HepG2 (cell line): ENCODE measurements at regions not wholly inside any gene's neighbourhood (a gene's known extent, or its start where the extent isn't known, plus 50 kb on each side); places are given as distances from the start of the nearest gene placed in this dataset.

Source experiments
- ATAC-seq: fragments of 200-7000 bp; cut with Tn5 transposase; 3 replicates; pipeline ENCODE4 v1.9.1; 2020; ENCODE audit warnings: mild to moderate bottlenecking, moderate library complexity
- BruUV-seq: library from RNA; stranded (reverse); fragments of 400-500 nt; replicated peaks from 2 replicates; lab custom pipeline; 2021; lab: Mats Ljungman, UMichigan
- CTCF ChIA-PET: fragments of 300-600 bp; formaldehyde crosslinking; extraction: SDS; loops from one replicate; lab custom pipeline; 2021; ENCODE audit warnings: low total read pairs, inconsistent platforms, low intra/inter-chr PET ratio; lab: Yijun Ruan, JAX
- POLR2A ChIA-PET: fragments of 350-600 bp; sonication (Branson Sonifier 250); formaldehyde crosslinking; loops from one replicate; lab custom pipeline; 2020; ENCODE audit warnings: antibody characterized with exemption, inconsistent platforms; lab: Yijun Ruan, JAX
- DNase-seq: peaks from one replicate; pipeline ENCODE4 v3.0.0-alpha.2; 2015; ENCODE audit warnings: low spot score
- FAIRE-seq: peaks from 3 replicates; lab custom pipeline; 2011; peaks lifted over from hg19 to GRCh38; lab: Jason Lieb, UNC
- H2AFZ ChIP-seq: one replicate; pipeline ENCODE4 v1.6.1; 2011; ENCODE audit warnings: low read length, inconsistent platforms
- H3K27ac ChIP-seq: fragments of 300-600 bp; 3 replicates; pipeline ENCODE4 v1.8.0; 2011; ENCODE audit warnings: mixed run types, mild to moderate bottlenecking, mixed read lengths, low read length, inconsistent platforms; ENCODE audit not compliant: insufficient read depth; ENCODE audit errors: extremely low read length
- H3K27me3 ChIP-seq, 2 experiments: fragments of 200-600 bp in 1 of 2; 2 replicates in 1 of 2; 3 replicates in 1 of 2; pipeline versions ENCODE4 v1.6.0 to v1.8.0; 2011; ENCODE audit warnings: low read length in 2 of 2, mild to moderate bottlenecking in 2 of 2, moderate library complexity in 2 of 2, inconsistent platforms in 1 of 2; ENCODE audit not compliant: insufficient read depth in 2 of 2, control insufficient read depth in 1 of 2
- H3K36me3 ChIP-seq, 2 experiments: fragments of 200-600 bp in 1 of 2; replicated peaks in 1 of 2; 2 replicates in 1 of 2; 3 replicates in 1 of 2; pipeline versions ENCODE4 v1.5.1 to v1.8.0; 2011; ENCODE audit warnings: low read length in 2 of 2, inconsistent platforms in 1 of 2; ENCODE audit not compliant: insufficient read depth in 2 of 2, control insufficient read depth in 1 of 2
- H3K4me1 ChIP-seq: 2 replicates; pipeline ENCODE4 v1.5.1; 2012; ENCODE audit warnings: low read length, inconsistent platforms; ENCODE audit not compliant: insufficient read depth
- H3K4me2 ChIP-seq: 2 replicates; pipeline ENCODE4 v1.6.0; 2011; ENCODE audit warnings: low read depth, low read length, inconsistent platforms
- H3K4me3 ChIP-seq, 3 experiments: fragments of 200-600 bp in 1 of 3; sonication (generic), shearing (Covaris generic) in 1 of 3; replicated peaks in 1 of 3; 2 replicates each; pipeline ENCODE4 v1.5.1; 2011 to 2016; ENCODE audit warnings: low read length in 3 of 3, inconsistent platforms in 2 of 3, low read depth in 2 of 3, mild to moderate bottlenecking in 2 of 3, control low read depth in 1 of 3, mixed read lengths in 1 of 3; ENCODE audit not compliant: insufficient read depth in 1 of 3
- H3K79me2 ChIP-seq: one replicate; pipeline ENCODE4 v1.6.1; 2011; ENCODE audit warnings: low read length, inconsistent platforms; ENCODE audit not compliant: insufficient read depth
- H3K9ac ChIP-seq: 2 replicates; pipeline ENCODE4 v1.6.0; 2011; ENCODE audit warnings: mild to moderate bottlenecking, low read depth, low read length, inconsistent platforms; ENCODE audit not compliant: insufficient read depth
- H3K9me3 ChIP-seq: 2 replicates; pipeline ENCODE4 v1.5.1; 2012; ENCODE audit warnings: mild to moderate bottlenecking, low read length
- H4K20me1 ChIP-seq: 2 replicates; pipeline ENCODE4 v1.6.0; 2011; ENCODE audit warnings: inconsistent platforms, mild to moderate bottlenecking, low read length, moderate library complexity; ENCODE audit not compliant: insufficient read depth
- ATF7-NPFF ChIP-seq: sonication (generic); formaldehyde crosslinking; IDR thresholded peaks from 2 replicates; pipeline ENCODE4 v1.8.1; 2023; ENCODE audit warnings: mild to moderate bottlenecking, low read depth, missing genetic modification reagents, moderate library complexity
- CAMTA2 ChIP-seq: sonication (generic); formaldehyde crosslinking; IDR thresholded peaks from 2 replicates; pipeline ENCODE4 v1.4.0; 2020; ENCODE audit warnings: mild to moderate bottlenecking, missing genetic modification reagents, borderline replicate concordance
- EP300 ChIP-seq, 3 experiments: sonication (generic) in 1 of 3; formaldehyde crosslinking in 1 of 3; IDR thresholded peaks; 2 replicates each; pipeline versions ENCODE4 v1.5.1 to v1.6.1; 2011 to 2020; ENCODE audit warnings: low read depth in 2 of 3, low read length in 2 of 3, borderline replicate concordance in 1 of 3, improper control_type of control experiment in 1 of 3, mild to moderate bottlenecking in 1 of 3, missing genetic modification reagents in 1 of 3, moderate library complexity in 1 of 3
- FOSL2 ChIP-seq: sonication (generic); formaldehyde crosslinking; IDR thresholded peaks from 2 replicates; pipeline ENCODE4 v1.4.0; 2020; ENCODE audit warnings: missing genetic modification reagents
- GATAD1 ChIP-seq: IDR thresholded peaks from 2 replicates; pipeline ENCODE4 v1.6.1; 2016; ENCODE audit warnings: missing genetic modification reagents, missing compliant biosample characterization
- MAFK ChIP-seq, 2 experiments: IDR thresholded peaks in 1 of 2; conservative IDR thresholded peaks in 1 of 2; 2 replicates each; pipeline ENCODE4 v1.6.1; 2011; ENCODE audit warnings: improper control_type of control experiment in 2 of 2, low read length in 2 of 2
- MED1 ChIP-seq: sonication (generic); formaldehyde crosslinking; IDR thresholded peaks from 2 replicates; pipeline ENCODE4 v1.4.0; 2020; ENCODE audit warnings: missing genetic modification reagents
- PLSCR1 ChIP-seq: sonication (generic); formaldehyde crosslinking; IDR thresholded peaks from 2 replicates; pipeline ENCODE4 v1.5.0; 2020; ENCODE audit warnings: missing genetic modification reagents, mild to moderate bottlenecking, borderline replicate concordance
- SIN3A ChIP-seq: IDR thresholded peaks from 2 replicates; pipeline ENCODE4 v1.6.1; 2011; ENCODE audit warnings: low read depth, mild to moderate bottlenecking, control low read depth, low read length, borderline replicate concordance
- SIX4 ChIP-seq: sonication (generic); formaldehyde crosslinking; IDR thresholded peaks from 2 replicates; pipeline ENCODE4 v1.4.0; 2020; ENCODE audit warnings: missing genetic modification reagents
- SPEN ChIP-seq: sonication (generic); formaldehyde crosslinking; IDR thresholded peaks from 2 replicates; pipeline ENCODE4 v1.5.1; 2020; ENCODE audit warnings: low read depth, mild to moderate bottlenecking, missing genetic modification reagents
- TBX2 ChIP-seq: sonication (generic); formaldehyde crosslinking; IDR thresholded peaks from 2 replicates; pipeline ENCODE4 v1.5.0; 2020; ENCODE audit warnings: missing genetic modification reagents, mild to moderate bottlenecking, borderline replicate concordance
- TIGD3 ChIP-seq: sonication (generic); formaldehyde crosslinking; IDR thresholded peaks from 2 replicates; pipeline ENCODE4 v1.5.1; 2020; ENCODE audit warnings: mild to moderate bottlenecking, missing genetic modification reagents, borderline replicate concordance
- ZBTB44 ChIP-seq: sonication (generic); formaldehyde crosslinking; IDR thresholded peaks from 2 replicates; pipeline ENCODE4 v1.4.0; 2020; ENCODE audit warnings: missing genetic modification reagents
- ZNF260 ChIP-seq: sonication (generic); formaldehyde crosslinking; IDR thresholded peaks from 2 replicates; pipeline ENCODE4 v1.4.0; 2020; ENCODE audit warnings: missing genetic modification reagents, low read depth, mild to moderate bottlenecking, borderline replicate concordance
- ZNF274 ChIP-seq: sonication (generic); formaldehyde crosslinking; IDR thresholded peaks from 2 replicates; pipeline ENCODE4 v1.5.1; 2020; ENCODE audit warnings: mild to moderate bottlenecking, missing genetic modification reagents
- ZNF282 ChIP-seq: fragments of 450-650 bp; IDR thresholded peaks from 2 replicates; pipeline ENCODE4 v1.6.1; 2018; ENCODE audit not compliant: partially characterized antibody
- ZNF510 ChIP-seq: sonication (generic); formaldehyde crosslinking; IDR thresholded peaks from 2 replicates; pipeline ENCODE4 v1.4.0; 2020; ENCODE audit warnings: low read depth, mild to moderate bottlenecking, missing genetic modification reagents
- ZNF660 ChIP-seq: sonication (generic); formaldehyde crosslinking; IDR thresholded peaks from 2 replicates; pipeline ENCODE4 v1.5.1; 2020; ENCODE audit warnings: mild to moderate bottlenecking, low read depth, missing genetic modification reagents, borderline replicate concordance
- WGBS: methylation state at CpG from one replicate; pipeline ENCODE4 v1.1.6; 2017; ENCODE audit warnings: low lambda C conversion rate; 5-methylcytosine and 5-hydroxymethylcytosine counted together
- in situ Hi-C: cut with HindIII; loops from 2 replicates; pipeline ENCODE4 v1.10.0; 2017; ENCODE audit warnings: low pct_unique_long_range_greater_than_20kb; ENCODE audit not compliant: extremely low pct_ligation_motif_present
- intact Hi-C: fragments of 100-400 bp; cut with micrococcal nuclease; formaldehyde crosslinking; loops from one replicate; pipeline ENCODE4 v1.10.0; 2022; ENCODE audit not compliant: unreplicated experiment

- TF ChIP-seq ATF7-NPFF (CRISPR knock-in tag) (0 out of 2 replicates have a peak, but pooled peaks have one; percentile 19), MAFK (conservative IDR thresholded peaks at IDR 0.05 in 1 of 2, IDR thresholded peaks at IDR 0.05 in 1 of 2; ENCODE audit: low read length in 2 of 2) (no peak), FOSL2 (CRISPR knock-in tag) (peak; percentile 36; the same call in 1 of the 2 replicates), CAMTA2 (CRISPR knock-in tag) (no peak), TBX2 (CRISPR knock-in tag) (0 out of 2 replicates have a peak, but pooled peaks have one; percentile 13), SIX4 (CRISPR knock-in tag) (no peak), PLSCR1 (CRISPR knock-in tag) (no peak), GATAD1 (CRISPR knock-in tag) (no peak), ZNF510 (CRISPR knock-in tag) (no peak), SIN3A (no peak)
These were observed 143.0 kb upstream of the ADRA1B start (continued) for GRCh38 chr5:159773062-159773924.

GRCh38 chr5:159774476-159775031 lies 141.7 kb upstream of the ADRA1B start:
- H3K27ac ChIP-seq: no peak overlapping the region
- H4K20me1 ChIP-seq: no peaks in the 10 kb centered on the region
- no peaks in the 10 kb centered on the region for H3K9me3 ChIP-seq
- no peaks in the 10 kb centered on the region for H3K4me1 ChIP-seq
- TF ChIP-seq TIGD3 (CRISPR knock-in tag) (no peak), ZNF282 (no peak), ZBTB44 (CRISPR knock-in tag) (no peak), ZNF274 (CRISPR knock-in tag) (no peak), SPEN (CRISPR knock-in tag) (no peak), ZNF260 (no peak), MED1 (CRISPR knock-in tag) (no peak), EP300 (IDR thresholded peaks at IDR 0.05; ENCODE audit: low read depth in 2 of 2, low read length in 2 of 2) (no peak), EP300 (CRISPR knock-in tag; IDR thresholded peaks at IDR 0.05; ENCODE audit: borderline replicate concordance) (no peak), ZNF660 (CRISPR knock-in tag) (no peak)
- H3K36me3 ChIP-seq: no peaks in the 10 kb centered on the region
- peaks cover 3 to 27% of the 10 kb centered on the region in 2 experiments for H3K27me3 ChIP-seq
- H3K4me3 ChIP-seq: no peak overlapping the region
- ATAC-seq: no peak
- POLR2A ChIA-PET: no interaction called here
- no peaks in the 10 kb centered on the region for H3K79me2 ChIP-seq
- 16% methylated on average over 9 of the region's 9 CpGs for WGBS
- no peak for FAIRE-seq
- no TSS peak for BruUV-seq
- CTCF ChIA-PET: no interaction called here
- in situ Hi-C loops: no loop called here
- no peak for DNase-seq
- H3K4me2 ChIP-seq: no peak overlapping the region
- H3K9ac ChIP-seq: no peak overlapping the region
- H2AFZ ChIP-seq: no peak overlapping the region
- intact Hi-C loops: no loop called here
